Left forelimb (tissue), 1 donor: ENCODE measurements at regions not wholly inside any gene's neighbourhood (a gene's known extent, or its start where the extent isn't known, plus 50 kb on each side); places are given as distances from the start of the nearest gene placed in this dataset.
"Not testable (repeated sequence)": the region's sequence is repeated elsewhere in the genome, so short reads cannot be mapped to it uniquely, and the experiment has no call there.

Source experiments
- DNase-seq: peaks from one replicate; pipeline ENCODE4 v3.0.0-alpha.2; 2018; ENCODE audit warnings: low spot score

DNA sequence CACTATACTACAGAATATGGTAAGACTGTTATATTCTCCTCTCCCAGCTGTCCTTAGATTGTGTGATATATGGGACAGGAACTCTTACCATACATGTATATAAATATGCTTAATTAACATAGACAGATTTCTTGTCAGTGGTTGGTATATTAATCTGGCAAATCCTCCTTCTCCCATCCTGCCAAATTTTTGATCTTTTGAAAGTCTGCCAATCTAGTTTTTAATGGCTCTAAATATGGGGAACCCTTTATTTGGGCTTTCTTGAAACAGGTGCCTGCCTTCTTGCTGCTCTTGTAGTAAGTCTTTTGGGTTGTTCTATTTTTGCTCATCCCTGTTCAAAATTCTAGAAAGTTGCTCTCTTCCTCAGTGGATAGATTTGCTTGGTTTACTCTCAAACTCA is 63.5 kb downstream of the SPATA31D1 start:
- no peak for DNase-seq

DNA sequence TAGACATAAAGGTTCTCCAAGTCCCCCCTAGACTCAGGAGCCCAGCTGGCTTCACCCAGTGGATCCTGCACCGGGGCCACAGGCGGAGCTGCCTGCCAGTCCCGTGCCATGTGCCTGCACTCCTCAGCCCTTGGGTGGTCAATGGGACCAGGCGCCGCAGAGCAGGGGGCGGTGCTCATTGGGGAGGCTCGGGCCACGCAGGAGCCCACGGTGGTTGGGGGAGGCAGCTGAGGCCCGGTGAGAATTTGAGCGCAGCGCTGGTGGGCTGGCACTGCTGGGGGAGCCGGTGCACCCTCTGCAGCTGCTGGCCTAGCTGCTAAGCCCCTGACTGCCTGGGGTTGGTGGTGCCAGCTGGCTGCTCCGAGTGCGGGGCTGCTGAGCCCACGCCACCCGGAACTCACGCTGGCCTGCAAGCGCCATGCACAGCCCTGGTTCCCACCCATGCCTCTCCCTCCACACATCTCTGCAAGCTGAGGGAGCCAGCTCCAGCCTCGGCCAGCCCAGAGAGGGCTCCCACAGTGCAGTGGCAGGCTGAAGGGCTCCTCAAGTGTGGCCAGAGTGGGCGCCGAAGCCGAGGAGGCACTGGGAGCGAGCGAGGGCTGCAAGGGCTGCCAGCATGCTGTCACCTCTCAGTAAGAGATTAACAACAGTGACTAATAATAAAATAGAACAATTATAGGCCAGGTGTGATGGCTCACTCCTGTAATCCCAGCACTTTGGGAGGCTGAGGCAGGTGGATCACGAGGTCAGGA is 65.9 kb downstream of the SPATA31D1 start:
- DNase-seq, result no peak

DNA sequence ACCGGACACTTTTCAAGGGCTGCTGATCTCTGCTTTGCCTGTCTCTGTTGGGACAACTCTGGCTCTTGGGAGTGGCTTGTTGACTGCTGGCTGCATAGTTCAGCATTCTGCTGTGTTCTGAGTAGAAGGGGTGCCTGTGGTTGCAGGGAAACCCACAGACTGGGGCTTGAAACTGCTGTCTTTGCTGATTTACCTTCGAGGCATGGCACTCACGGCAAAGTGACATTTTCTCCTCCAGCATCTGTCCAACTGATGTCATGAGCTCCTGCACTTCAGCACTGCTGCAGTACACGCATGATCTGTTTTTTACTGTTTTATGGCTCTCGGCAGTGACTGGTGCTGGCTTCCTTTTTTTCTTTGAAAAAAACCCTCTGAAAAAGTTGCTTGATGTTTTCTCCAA is 69.2 kb downstream of the SPATA31D1 start:
- no peak for DNase-seq

DNA sequence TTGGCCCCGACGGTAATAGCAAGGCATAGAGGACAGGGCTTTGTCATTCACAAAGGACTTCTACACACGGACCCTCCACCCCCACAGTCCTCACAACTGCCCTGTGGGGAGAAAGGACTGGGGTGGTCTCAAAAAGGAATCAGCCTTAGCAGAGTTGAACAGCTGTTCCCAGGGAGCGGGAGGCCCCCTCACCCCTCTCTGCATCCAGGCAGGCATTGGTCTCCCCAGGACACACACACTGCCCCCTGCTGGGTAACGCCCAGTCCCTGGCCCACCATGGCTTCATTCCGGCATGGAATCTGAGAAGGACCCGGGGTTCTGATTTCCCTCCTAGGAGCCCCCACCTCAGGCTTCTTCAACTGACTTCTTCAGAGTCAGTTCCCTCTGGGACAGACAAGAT is 73.2 kb downstream of the SPATA31D1 start:
- DNase-seq, result not testable (repeated sequence)

DNA sequence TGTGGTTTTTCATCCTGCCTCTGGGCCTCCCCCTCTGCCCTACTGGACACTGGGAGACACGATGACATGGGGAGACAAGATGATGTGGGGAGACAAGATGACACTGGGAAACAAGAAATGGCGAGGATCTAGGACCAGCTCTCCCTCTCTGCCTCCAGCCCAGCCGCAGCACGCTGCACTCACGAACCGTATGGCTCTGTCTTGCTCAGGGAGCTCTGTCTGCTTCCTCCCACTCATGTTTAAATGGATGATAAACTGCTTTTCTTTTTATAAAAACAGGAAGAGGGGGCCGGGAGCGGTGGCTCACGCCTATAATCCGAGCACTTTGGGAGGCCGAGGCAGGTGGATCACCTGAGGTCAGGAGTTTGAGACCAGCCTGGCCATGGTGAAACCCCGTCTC is 73.7 kb downstream of the SPATA31D1 start:
- DNase-seq, result no peak

DNA sequence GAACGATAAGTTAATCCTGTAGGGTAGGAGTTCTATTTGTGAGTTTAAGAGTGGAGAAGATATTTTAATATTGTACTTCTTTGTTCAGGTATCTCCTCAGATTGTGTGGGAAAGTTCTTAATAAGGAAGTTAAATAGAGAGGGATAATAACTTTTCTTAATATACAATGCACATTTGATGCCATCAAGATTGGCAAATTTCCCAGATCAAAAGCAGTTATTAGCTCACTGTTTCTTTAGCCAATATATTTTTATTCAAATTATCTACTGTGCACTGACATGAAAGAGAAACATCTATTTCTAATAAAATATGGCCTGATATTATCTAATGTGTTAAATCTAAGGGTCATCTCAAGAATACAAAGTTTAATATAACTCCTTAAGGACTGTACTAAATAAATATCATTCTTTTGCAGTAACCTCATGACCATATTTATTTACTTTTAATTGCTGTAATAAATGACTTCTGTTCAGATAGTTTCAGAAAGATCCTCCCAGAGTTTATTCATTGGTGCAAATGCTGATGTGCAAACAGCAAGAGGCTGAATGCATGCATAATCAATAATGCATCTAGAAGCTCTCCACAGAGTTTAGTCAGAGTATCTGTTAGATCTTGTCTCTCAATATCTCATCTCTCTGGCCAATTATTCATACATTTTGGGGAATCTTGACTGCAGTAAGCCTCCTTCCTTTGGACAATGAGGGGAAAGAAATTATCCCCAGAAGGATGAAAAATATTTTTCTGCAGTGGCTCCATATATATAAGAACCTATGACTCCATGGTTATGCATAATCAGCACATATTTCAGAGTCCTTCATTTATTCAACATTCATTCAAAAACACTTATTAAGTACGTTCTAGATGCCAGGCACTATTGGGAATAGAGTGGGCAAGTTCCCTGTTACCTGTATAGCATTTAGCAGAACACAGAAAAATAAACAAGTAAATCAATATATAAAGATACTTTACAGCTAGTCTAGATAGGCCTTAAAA is 85.3 kb downstream of the SPATA31D1 start:
- no peak for DNase-seq

DNA sequence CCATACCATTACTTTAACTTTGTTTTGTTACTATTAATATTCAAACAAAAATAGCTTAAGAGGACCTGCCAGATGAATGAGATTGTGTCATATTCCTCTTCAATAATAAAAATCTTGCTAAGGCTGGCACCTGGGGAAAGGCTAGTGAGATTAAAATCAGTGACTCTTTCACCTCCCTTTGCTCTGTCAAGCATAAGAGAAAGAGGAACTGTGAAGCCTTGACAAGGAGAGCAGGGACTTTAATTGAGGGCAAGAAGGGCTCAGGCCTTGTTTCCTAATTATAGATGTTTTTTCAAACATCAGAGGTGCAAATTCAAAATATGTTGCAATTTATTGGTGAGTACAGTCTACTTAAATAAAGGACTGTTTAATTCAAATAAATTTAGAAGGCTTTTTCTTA is 91.7 kb downstream of the SPATA31D1 start:
- no peak for DNase-seq

DNA sequence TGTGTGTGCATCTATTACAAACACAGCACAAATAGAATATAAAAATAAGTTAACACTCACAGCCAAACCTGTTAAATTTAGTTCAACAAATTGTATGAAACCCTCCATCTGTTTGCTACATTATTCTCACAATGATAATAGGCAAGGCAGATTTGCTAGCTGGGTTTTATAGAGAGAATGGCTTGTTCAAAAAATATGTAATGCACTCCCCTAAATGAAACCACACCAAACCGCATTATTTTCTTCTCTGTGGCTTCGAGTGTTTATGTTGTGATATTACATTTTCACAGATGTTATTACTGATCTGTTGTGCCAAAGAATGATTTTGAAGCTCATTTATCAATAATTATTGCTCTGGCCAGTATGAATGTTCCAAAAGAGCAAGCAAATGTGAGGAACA is 92.9 kb downstream of the SPATA31D1 start:
- DNase-seq, result no peak

DNA sequence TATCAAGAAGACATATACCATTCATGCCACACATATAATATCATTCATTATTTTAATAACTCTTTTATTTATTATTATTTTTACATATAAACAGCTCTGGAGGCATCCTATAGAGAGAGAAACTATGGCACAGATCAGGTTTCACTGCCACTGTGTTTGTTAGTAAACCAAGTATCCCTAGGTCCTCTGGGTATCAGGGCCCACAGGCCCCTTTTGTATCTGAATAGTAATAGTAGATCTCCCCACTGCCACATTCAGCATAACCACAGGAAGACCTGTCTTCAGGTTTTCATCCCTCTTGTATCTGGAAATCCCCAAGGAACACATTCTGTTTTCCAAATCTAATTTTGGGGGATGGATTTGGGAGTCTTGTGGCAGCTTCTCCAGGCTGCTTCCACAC is 94.0 kb downstream of the SPATA31D1 start:
- DNase-seq, result no peak

DNA sequence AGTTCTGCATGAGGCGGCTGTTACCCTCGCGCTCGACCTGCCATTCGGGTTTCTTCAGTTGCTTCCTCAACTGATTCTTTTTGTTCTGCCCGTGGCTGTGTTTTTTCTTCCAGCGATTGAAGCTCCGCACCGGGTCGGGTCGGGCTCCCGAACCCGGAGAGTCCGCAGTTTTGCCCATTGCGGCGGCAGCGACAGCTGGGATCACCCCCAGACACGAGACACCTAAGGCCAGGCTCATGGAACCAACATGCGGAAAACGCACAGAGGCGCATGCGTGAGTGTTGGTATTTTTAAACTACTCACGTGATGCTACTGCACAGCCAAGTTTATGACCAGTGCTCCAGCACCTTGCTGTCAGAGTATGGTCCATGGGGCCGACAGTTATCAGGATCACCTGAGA is 100.0 kb downstream of the SPATA31D1 start:
- no peak for DNase-seq

DNA sequence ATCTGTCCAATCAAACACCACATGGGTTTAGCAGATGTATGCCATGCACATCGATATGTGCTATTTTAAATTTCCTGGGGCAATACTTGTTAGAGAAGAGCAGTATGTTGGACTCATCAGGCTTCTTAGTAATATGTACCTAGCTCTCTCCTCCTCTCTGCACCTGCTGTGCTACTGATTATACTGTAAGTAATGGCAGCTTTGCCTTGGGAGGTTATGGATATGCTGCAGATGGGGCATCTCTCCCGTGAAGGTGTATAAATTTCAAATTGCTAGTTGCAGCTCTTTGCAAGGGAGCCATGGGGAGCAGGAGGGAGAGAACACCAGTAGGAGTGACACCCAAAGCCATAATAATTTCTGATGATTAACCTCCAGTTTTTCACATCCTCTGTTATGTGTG is 101.5 kb downstream of the SPATA31D1 start:
- DNase-seq, result no peak

DNA sequence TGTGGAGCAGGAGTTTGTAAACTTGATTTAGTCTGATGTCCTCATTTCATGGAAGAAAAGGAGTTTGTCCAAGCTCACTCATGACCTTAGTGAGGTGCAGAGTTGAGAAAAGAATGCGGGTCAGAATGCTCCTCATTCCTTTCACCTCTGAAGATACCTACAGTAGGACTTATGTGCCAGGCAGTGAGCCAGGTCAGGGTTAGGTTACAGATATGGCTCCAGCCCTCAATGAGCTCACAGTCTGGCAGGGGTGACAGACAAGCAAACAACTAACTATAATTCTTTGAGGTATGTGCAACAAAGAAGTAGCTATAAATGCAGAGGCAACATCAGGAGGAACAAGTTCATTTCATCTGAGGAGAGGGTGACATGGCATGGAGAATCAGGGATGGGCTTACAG is 102.5 kb downstream of the SPATA31D1 start:
- no peak for DNase-seq

DNA sequence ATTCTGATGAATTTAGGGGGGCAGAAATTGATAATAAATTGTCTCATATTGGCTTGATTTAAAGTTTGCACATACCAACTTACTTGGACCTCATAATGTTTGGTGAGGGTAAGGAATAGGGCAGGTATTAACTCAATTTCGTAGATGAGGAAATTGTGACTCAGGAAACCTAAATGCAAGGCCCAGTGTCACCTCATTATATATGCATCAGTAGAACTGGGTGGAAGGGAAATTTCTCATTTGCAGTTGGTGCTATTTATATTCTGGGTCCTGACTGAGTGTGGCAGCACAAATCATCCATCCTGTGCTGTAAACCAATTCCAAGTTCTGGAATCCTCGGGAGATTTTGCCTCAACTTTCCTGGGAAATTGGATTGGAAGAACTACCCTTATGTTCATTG is 103.0 kb downstream of the SPATA31D1 start:
- DNase-seq, result no peak

DNA sequence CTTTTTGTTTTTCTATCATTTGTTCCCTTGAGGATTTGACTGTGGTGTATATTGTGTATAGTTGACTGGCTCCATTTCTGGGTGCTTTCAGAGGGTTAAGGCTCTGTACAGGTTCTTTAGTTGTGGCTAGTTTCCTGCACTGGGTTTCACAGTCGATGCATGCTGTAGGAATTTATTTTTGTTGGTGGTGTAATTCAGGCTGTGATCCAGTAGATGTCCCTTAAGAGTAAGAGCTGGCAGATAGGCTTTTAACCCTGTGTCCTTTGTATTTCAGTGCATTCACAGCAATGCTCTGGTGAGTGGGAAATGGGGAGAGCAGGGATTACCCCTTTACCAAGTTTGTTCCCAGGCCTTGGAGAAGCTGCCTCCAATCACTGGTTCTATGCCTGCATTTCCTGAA is 112.9 kb downstream of the SPATA31D1 start:
- no peak for DNase-seq

DNA sequence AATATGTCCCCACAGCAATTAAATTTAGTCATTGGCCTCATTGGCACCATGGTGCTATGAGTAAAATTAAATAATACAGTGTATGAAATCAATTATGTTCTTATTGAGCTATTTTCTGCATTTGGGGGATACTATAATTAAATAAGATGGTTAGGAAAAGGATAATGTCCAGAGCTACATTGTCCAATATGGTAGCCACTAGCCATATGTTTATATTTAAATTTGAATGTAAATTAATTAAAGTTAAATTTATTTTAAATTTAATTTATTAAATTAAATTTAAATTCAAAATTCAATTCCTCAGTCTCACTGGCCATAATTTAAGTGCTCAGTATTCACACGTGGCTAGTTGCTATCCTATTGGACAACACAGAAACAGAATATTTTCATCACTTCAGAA is 115.7 kb downstream of the SPATA31D1 start:
- no peak for DNase-seq

DNA sequence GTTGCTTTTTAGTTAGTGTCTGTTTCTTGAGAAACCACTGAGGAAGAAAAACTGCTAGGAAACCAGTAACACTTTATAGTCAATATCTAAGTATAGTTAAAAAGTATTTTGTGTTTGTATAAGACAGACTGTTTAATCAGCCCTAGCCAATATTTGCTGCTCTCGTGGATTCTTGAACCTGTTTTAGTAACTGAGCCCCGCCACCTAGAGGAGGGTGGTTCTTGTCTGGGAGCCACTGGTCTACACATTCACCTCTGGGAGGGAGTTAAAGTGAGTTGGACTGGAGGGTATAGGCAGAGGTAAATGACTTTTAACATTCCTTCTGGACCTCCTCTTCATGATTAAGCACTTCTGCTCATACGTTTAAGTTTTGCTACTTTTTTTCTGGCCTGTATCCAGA is 117.2 kb downstream of the SPATA31D1 start:
- no peak for DNase-seq

DNA sequence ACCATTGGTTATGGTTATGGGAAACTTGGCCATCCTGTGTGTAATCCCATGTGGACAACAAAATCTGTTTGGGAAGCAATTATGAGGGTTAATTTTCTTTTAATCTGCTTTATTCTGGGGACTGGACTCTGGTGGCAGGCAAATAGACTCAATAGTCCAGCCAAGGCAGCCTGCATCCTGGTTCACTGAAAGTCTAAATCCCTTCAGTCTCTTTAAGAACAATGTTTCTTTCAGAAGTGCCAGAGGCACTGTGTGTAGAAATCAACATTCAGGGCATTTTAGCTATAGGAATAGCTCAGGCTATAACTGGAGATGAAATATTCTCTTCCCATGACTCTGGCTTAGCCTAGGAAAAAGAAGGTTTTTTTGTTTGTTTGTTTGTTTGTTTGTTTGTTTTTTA is 118.0 kb downstream of the SPATA31D1 start:
- DNase-seq, result no peak

DNA sequence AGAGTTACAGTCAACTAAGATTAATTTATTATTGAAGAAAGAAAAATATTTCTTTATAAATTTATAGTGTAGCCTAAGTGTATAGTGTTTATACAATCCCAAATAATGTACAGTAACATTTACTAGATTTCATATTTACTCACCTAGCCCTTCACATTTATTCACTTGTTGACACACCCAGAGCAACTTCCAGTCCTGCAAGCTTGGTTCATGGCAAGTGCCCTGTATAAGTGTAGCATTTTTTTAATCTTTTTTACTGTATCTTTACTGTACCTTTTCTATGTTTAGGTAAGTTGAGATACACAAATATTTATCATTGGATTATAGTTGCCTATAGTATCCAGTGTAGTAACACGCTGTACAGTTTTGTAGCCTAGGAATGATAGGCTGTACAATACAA is 119.9 kb downstream of the SPATA31D1 start:
- no peak for DNase-seq

DNA sequence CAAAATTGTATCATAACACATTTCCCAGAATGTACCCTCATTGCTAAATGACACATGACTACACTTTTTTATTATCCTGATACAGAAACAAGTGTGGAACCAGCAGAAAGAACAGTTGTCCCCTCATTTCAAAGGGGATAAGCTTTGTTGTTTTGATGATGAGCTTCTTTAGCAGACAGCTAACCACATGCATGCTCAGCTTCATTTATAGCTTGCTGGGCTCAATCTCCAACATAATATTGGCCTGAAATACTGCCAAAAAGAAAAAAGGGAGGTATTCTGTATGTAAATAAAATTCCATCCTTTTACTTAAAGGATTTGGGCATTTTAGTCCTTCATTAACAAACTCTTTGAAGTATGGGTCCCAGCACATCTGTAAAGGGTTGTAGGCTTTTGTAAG is 120.4 kb downstream of the SPATA31D1 start:
- no peak for DNase-seq

DNA sequence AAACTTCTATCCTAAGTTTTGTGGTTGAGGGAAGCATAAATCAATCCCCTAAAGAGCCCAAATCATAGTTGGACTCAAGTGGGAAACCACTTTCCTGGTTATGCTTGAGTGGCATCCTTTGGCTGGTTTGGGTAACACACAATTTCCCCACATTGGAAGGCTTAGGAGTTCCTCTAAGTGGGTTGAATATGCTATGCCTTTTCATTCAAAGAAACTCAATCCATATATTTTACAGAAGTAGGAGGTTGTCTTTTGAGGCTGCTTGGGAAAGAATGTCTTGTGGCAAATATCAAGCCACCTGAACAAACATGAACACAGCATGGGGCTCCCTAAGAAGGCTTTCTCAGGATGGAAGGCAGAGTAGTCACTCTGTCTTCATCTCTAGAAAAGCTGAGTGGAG is 121.1 kb downstream of the SPATA31D1 start:
- no peak for DNase-seq

DNA sequence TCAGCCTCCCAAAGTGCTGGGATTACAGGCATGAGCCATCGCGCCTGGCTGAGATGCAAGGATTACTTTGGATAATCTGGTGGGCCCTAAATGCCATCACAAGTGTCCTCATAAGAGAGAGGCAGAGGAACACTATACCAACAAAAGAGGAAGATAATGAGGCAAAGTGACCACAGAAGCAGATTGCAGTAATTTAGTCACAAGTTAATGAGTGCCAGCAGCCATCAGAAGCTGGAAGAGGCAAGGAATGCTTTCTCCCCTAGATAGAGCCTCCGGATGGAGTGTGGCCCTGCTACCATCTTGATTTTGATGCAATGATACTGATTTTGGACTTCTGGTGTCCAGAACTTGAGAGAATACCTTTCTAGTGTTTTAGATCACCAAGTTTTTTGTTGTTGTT is 122.3 kb downstream of the SPATA31D1 start:
- DNase-seq, result no peak

DNA sequence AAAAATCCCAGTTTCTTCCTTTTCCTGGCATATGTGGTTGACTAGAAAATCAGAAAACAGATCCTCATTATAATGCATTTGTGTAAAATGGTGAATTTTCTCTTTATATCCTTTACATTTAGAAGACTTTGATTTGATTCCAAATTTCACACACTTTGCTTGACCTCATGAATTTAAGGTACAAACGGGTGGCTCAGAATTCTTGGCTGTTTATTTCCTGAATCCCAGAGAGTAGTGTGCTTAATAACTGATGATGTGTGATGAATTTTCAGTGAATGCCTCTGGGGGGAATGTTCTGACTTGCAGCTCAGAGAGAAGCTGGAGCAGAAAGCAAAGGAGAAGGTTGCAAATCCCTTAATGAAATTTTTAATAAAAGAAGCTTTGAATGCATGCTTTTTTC is 126.8 kb downstream of the SPATA31D1 start:
- no peak for DNase-seq

DNA sequence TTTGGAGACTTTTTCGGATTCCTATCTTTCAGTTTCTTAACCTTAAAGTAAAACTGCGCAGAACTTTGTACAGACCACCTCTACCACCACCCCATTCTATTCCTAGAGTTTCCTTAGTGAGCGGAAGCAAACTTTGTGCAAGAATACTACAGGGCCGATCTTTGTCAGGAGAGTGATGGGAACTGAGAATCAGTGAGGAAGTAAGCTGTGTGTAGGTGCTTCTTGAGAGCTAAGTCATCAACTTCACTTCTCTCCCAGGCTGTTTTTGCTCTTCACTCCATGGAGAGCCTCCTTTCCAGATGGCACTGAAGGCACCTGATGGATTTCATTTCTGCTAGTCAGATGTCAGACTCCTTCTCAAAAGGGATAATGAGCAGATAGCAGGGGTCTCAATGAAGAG is 127.3 kb downstream of the SPATA31D1 start:
- no peak for DNase-seq
